LNCaP clone FGC (cell line): ENCODE measurements at regions not wholly inside any gene's neighbourhood (a gene's known extent, or its start where the extent isn't known, plus 50 kb on each side); places are given as distances from the start of the nearest gene placed in this dataset.

Experiments used
- DNase-seq: peaks from one replicate; pipeline ENCODE4 v3.0.0-alpha.2; 2011; ENCODE audit warnings: low read depth
- H3K4me3 ChIP-seq: 2 replicates; pipeline ENCODE4 v1.5.1; 2011; ENCODE audit warnings: mild to moderate bottlenecking, low read depth, low read length, control low read depth
- TF ChIP-seq, protein P1 (sequence below): IDR thresholded peaks from 2 replicates; pipeline ENCODE4 v1.5.1; 2012; ENCODE audit warnings: mild to moderate bottlenecking; ENCODE audit not compliant: control insufficient read depth, insufficient read depth; ENCODE audit errors: extremely low read depth

DNA sequence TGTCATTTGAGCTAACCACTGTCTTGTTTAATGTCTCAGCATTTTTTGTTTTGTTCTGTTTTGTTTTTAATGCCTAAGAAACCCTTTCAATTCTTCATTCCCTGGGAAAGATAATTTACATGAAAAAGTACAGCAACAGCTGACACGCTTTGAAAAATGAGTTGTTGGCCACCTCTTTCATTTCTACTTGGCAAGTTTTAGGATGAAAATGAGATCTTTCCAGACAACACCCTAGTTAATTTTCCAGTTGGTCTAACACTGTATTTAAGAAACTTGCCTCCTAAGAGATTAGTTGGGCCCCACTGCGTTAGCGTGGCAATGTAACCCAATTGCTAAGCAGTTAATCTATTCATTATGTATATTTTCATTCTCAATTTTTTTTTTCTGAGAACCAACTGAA lies 194.0 kb upstream of the LRRN1 start:
- no peak overlapping the region for H3K4me3 ChIP-seq
- no peak for DNase-seq
- TF ChIP-seq, protein P1, sequence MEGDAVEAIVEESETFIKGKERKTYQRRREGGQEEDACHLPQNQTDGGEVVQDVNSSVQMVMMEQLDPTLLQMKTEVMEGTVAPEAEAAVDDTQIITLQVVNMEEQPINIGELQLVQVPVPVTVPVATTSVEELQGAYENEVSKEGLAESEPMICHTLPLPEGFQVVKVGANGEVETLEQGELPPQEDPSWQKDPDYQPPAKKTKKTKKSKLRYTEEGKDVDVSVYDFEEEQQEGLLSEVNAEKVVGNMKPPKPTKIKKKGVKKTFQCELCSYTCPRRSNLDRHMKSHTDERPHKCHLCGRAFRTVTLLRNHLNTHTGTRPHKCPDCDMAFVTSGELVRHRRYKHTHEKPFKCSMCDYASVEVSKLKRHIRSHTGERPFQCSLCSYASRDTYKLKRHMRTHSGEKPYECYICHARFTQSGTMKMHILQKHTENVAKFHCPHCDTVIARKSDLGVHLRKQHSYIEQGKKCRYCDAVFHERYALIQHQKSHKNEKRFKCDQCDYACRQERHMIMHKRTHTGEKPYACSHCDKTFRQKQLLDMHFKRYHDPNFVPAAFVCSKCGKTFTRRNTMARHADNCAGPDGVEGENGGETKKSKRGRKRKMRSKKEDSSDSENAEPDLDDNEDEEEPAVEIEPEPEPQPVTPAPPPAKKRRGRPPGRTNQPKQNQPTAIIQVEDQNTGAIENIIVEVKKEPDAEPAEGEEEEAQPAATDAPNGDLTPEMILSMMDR: no peak

- no peak for DNase-seq
These were observed 195.9 kb upstream of the LRRN1 start for GRCh38 chr3:3603351-3603750.

DNA sequence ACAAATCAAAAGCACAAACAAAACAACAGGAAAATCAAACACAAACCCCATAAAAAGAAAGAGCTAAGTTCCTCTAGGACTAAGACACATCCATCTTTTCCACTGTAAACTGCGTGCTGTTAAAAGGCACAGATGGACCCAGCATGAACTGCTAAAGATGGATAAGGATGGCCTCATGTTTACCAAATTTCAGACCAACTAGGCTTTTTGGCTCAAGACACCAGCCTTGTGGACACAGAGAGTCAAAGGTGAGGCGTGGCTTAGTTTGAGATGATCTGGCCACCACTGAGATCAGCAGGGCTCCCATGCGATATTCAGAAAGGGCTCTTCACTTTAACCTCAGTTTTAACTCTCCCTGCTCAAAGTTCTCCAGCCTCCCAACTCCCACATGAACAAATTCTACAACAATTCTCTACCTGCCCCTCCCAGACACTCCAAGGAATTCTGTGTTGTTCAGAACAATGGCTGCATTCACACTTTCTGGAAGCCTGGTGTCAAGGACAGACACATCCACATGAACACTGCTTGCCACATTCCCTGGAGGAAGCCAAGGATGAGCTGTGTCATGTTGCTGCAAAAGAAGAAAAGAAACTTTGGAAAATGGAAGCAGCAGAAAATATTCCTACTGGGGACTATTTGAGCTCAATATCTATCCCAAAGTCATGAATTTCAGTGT lies 198.4 kb upstream of the LRRN1 start:
- TF ChIP-seq, protein P1: no peak
- no peak for DNase-seq
- H3K4me3 ChIP-seq: no peak overlapping the region

More at GRCh38 chr3:3603351-3603750, 195.9 kb upstream of the LRRN1 start:
- TF ChIP-seq, protein P1: no peak
- H3K4me3 ChIP-seq: no peak overlapping the region

- no peak overlapping the region for H3K4me3 ChIP-seq
- TF ChIP-seq, protein P1: no peak
- DNase-seq: no peak
These were observed 200.2 kb upstream of the LRRN1 start for GRCh38 chr3:3599016-3599415.

GRCh38 chr3:3594986-3595385 lies 204.2 kb upstream of the LRRN1 start:
- TF ChIP-seq, protein P1: no peak
- no peak for DNase-seq
- H3K4me3 ChIP-seq: no peak overlapping the region

GRCh38 chr3:3589715-3590130 lies 209.5 kb upstream of the LRRN1 start:
- TF ChIP-seq, protein P1: no peak
- no peak for DNase-seq
- H3K4me3 ChIP-seq: no peak overlapping the region

- DNase-seq: no peak
- no peak overlapping the region for H3K4me3 ChIP-seq
- TF ChIP-seq, protein P1: no peak
These were observed 211.6 kb upstream of the LRRN1 start for GRCh38 chr3:3587647-3587972.
